ENCODE measurements at regions not wholly inside any gene's neighbourhood (a gene's known extent, or its start where the extent isn't known, plus 50 kb on each side); places are given as distances from the start of the nearest gene placed in this dataset.

DNA sequence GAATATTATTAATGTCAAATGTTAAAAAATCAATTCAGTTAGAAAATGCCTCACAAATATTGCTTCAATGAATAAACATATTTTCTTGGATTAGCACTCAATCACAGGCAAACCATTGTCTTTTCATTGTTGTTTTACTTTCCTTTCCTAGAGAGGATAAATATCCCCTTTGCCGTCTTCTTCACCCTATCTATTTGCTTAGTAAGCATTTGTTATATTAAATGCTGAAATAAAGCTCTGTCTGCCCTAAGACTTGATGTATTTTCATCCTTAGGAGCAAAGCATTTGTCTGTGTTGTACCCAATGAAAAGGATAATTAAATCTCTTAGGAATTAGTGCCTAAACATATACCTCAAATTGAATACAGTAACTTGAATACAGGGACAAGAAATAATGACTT, 1071.2 kb upstream of the GYPC start (continued):
- TF ChIP-seq, protein P1, sequence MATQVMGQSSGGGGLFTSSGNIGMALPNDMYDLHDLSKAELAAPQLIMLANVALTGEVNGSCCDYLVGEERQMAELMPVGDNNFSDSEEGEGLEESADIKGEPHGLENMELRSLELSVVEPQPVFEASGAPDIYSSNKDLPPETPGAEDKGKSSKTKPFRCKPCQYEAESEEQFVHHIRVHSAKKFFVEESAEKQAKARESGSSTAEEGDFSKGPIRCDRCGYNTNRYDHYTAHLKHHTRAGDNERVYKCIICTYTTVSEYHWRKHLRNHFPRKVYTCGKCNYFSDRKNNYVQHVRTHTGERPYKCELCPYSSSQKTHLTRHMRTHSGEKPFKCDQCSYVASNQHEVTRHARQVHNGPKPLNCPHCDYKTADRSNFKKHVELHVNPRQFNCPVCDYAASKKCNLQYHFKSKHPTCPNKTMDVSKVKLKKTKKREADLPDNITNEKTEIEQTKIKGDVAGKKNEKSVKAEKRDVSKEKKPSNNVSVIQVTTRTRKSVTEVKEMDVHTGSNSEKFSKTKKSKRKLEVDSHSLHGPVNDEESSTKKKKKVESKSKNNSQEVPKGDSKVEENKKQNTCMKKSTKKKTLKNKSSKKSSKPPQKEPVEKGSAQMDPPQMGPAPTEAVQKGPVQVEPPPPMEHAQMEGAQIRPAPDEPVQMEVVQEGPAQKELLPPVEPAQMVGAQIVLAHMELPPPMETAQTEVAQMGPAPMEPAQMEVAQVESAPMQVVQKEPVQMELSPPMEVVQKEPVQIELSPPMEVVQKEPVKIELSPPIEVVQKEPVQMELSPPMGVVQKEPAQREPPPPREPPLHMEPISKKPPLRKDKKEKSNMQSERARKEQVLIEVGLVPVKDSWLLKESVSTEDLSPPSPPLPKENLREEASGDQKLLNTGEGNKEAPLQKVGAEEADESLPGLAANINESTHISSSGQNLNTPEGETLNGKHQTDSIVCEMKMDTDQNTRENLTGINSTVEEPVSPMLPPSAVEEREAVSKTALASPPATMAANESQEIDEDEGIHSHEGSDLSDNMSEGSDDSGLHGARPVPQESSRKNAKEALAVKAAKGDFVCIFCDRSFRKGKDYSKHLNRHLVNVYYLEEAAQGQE (IDR thresholded peaks at IDR 0.05) = no peak
- TF ChIP-seq FOXA2 (IDR thresholded peaks at IDR 0.05) = no peak
- TF ChIP-seq YY1 (IDR thresholded peaks at IDR 0.05) = no peak
- TF ChIP-seq SP1 (IDR thresholded peaks at IDR 0.05) = no peak
- no peak for TF ChIP-seq RXRA (IDR thresholded peaks at IDR 0.05)

DNA sequence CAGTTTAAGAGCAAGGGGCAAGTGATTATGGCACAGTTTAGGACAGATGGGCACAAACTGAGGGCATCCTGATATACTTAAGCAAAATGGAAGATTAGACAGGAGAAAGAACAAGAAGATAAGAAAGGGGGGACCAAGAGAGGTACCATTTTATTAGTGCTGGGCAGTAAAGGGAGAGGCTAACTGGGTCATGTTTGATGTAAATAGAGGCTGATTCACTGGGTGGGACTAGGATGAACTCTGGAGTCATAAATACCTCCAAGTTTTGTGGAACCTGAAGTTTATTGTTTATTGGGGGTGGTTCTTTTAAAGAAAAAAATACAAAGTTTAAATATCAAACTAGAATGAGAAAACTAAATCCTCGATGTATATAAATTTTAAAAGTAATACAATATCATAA, 1067.2 kb upstream of the GYPC start:
- no peaks in the 10 kb centered on the region for H3K4me1 ChIP-seq (ENCODE audit: control insufficient read depth in 4 of 4, insufficient read depth in 4 of 4, low read length in 3 of 4)
- no peak overlapping the region for H3K9ac ChIP-seq (ENCODE audit: low read depth in 1 of 2, low read length in 2 of 2)
- H3K4me3 ChIP-seq (ENCODE audit: low read depth in 1 of 3, low read length in 3 of 3) = no peak overlapping the region
- H3K9me3 ChIP-seq (ENCODE audit: control insufficient read depth in 4 of 4, low read length in 3 of 4) = no peaks in the 10 kb centered on the region
- no peaks in the 10 kb centered on the region for H3K36me3 ChIP-seq (ENCODE audit: control insufficient read depth in 4 of 4, insufficient read depth in 3 of 4, low read depth in 1 of 4, low read length in 3 of 4)
- H3K27ac ChIP-seq (ENCODE audit: low read depth in 1 of 2, low read length in 2 of 2) = no peak overlapping the region
- TF ChIP-seq RXRA (IDR thresholded peaks at IDR 0.05) = no peak
- TF ChIP-seq, protein P2, sequence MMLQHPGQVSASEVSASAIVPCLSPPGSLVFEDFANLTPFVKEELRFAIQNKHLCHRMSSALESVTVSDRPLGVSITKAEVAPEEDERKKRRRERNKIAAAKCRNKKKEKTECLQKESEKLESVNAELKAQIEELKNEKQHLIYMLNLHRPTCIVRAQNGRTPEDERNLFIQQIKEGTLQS (IDR thresholded peaks at IDR 0.05) = no peak
- TF ChIP-seq FOXA2 (IDR thresholded peaks at IDR 0.05) = no peak
- TF ChIP-seq, protein P1 (IDR thresholded peaks at IDR 0.05) = no peak
- no peak for TF ChIP-seq HNF4A (conservative IDR thresholded peaks at IDR 0.05)
- TF ChIP-seq JUND (IDR thresholded peaks at IDR 0.05) = no peak
- no peak for TF ChIP-seq FOXA1 (IDR thresholded peaks at IDR 0.05)
- 63% methylated on average over 1 of the region's 1 CpG for WGBS
- DNase-seq (ENCODE audit: low spot score) = no peak
- H3K27me3 ChIP-seq (ENCODE audit: control insufficient read depth in 4 of 4, insufficient read depth in 4 of 4, low read length in 3 of 4) = no peaks in the 10 kb centered on the region

DNA sequence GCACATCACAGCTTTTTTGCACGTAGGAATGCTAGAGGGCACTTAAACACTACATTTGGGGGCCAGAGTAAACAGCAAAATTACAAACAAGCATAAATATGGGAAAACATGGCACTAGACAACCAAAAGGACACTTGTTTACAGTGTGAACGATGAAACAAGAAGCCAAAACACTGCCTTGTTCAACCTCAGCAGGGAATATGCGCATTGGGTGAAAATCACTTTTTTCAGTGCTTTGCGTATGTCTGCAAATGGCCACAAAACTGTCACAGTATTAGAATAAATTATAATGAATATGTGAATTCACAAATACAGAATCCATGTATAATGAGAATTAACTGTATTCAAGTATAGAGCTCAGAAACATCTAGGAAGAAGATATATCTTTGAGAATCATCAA, 1064.0 kb upstream of the GYPC start:
- Histone ChIP-seq H3K27me3 (ENCODE audit: control insufficient read depth in 4 of 4, insufficient read depth in 4 of 4, low read length in 3 of 4) (no peaks in the 10 kb centered on the region), H3K27ac (ENCODE audit: low read depth in 1 of 2, low read length in 2 of 2) (no peak overlapping the region), H3K9me3 (ENCODE audit: control insufficient read depth in 4 of 4, low read length in 3 of 4) (no peaks in the 10 kb centered on the region), H3K4me3 (ENCODE audit: low read depth in 1 of 3, low read length in 3 of 3) (no peak overlapping the region), H3K9ac (ENCODE audit: low read depth in 1 of 2, low read length in 2 of 2) (no peak overlapping the region), H3K36me3 (ENCODE audit: control insufficient read depth in 4 of 4, insufficient read depth in 3 of 4, low read depth in 1 of 4, low read length in 3 of 4) (no peaks in the 10 kb centered on the region), H3K4me1 (ENCODE audit: control insufficient read depth in 4 of 4, insufficient read depth in 4 of 4, low read length in 3 of 4) (no peaks in the 10 kb centered on the region)
- TF ChIP-seq, protein P3, sequence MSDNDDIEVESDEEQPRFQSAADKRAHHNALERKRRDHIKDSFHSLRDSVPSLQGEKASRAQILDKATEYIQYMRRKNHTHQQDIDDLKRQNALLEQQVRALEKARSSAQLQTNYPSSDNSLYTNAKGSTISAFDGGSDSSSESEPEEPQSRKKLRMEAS (IDR thresholded peaks at IDR 0.05) = no peak
- TF ChIP-seq TAF1 (conservative IDR thresholded peaks at IDR 0.05) (no peak), EGR1 (IDR thresholded peaks at IDR 0.05; ENCODE audit: low read depth in 2 of 2) (no peak), HNF4A (conservative IDR thresholded peaks at IDR 0.05) (no peak), RAD21 (IDR thresholded peaks at IDR 0.05) (no peak), HNF4G (IDR thresholded peaks at IDR 0.05) (no peak)
- DNase-seq (ENCODE audit: low spot score) = no peak
- WGBS = 58% methylated on average over 4 of the region's 4 CpGs
